ENCODE measurements at regions not wholly inside any gene's neighbourhood (a gene's known extent, or its start where the extent isn't known, plus 50 kb on each side); places are given as distances from the start of the nearest gene placed in this dataset.

DNA sequence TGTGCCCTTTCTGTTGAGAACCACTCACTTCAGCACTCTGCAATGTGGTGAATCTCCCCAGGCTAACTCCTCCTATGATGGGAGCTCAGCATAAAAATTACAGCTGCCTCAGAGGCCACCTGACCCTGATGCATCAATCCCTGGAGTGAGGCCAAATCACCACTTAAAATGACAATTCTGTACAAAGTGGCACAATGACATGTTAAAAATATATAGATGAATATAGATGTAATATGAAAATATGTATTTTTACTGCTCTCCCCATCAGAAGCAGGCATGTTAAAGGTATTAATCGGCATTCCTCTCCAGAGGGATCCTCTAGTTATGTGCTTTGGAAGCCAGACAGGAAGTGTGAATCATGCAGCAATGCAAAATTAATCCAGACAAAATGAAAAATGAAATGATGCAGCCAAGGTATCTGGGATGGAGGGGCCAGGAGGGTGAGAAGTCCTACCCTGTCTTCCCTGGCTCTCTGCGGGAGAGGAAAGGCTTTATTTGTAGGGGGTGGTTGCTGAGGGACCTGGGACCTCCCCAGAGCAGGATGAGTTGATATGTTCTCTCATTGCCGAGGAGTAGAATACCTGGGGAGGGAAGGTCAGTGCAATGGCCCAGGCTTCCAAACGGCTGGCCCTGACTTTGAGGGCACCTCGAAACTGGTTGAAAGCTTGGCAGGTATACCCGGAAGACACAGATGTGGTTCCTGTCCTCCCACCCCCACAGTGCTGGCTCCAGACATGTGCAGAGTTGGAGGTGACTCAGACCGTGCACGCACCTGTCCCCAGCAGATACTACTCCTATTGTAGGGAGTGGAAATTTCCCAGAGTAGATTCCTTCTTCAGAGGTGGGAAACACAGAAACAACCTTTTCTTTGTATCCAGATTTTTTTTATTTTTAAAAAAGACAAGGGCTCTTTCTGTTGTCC is 347.9 kb upstream of the NCAM1 start:
- Histone ChIP-seq H3K36me3 (ENCODE audit: control insufficient read depth in 4 of 4, insufficient read depth in 3 of 4, low read depth in 1 of 4, low read length in 3 of 4) (no peaks in the 10 kb centered on the region), H3K9ac (ENCODE audit: low read depth in 1 of 2, low read length in 2 of 2) (no peak overlapping the region), H3K9me3 (ENCODE audit: control insufficient read depth in 4 of 4, low read length in 3 of 4) (no peaks in the 10 kb centered on the region), H3K27me3 (ENCODE audit: control insufficient read depth in 4 of 4, insufficient read depth in 4 of 4, low read length in 3 of 4) (no peaks in the 10 kb centered on the region), H3K4me3 (ENCODE audit: low read depth in 1 of 3, low read length in 3 of 3) (no peak overlapping the region), H3K4me1 (ENCODE audit: control insufficient read depth in 4 of 4, insufficient read depth in 4 of 4, low read length in 3 of 4) (no peaks in the 10 kb centered on the region), H3K27ac (ENCODE audit: low read depth in 1 of 2, low read length in 2 of 2) (no peak overlapping the region)
- 71% methylated on average over 8 of the region's 8 CpGs for WGBS
- TF ChIP-seq, protein P1, sequence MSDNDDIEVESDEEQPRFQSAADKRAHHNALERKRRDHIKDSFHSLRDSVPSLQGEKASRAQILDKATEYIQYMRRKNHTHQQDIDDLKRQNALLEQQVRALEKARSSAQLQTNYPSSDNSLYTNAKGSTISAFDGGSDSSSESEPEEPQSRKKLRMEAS (IDR thresholded peaks at IDR 0.05), result no peak
- TF ChIP-seq, protein P2, sequence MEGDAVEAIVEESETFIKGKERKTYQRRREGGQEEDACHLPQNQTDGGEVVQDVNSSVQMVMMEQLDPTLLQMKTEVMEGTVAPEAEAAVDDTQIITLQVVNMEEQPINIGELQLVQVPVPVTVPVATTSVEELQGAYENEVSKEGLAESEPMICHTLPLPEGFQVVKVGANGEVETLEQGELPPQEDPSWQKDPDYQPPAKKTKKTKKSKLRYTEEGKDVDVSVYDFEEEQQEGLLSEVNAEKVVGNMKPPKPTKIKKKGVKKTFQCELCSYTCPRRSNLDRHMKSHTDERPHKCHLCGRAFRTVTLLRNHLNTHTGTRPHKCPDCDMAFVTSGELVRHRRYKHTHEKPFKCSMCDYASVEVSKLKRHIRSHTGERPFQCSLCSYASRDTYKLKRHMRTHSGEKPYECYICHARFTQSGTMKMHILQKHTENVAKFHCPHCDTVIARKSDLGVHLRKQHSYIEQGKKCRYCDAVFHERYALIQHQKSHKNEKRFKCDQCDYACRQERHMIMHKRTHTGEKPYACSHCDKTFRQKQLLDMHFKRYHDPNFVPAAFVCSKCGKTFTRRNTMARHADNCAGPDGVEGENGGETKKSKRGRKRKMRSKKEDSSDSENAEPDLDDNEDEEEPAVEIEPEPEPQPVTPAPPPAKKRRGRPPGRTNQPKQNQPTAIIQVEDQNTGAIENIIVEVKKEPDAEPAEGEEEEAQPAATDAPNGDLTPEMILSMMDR (IDR thresholded peaks at IDR 0.05; ENCODE audit: low read depth, low read length, missing input control), result no peak
- TF ChIP-seq JUND (IDR thresholded peaks at IDR 0.05), result no peak
- no peak for TF ChIP-seq RXRA (IDR thresholded peaks at IDR 0.05)
- DNase-seq (ENCODE audit: low spot score), result no peak

DNA sequence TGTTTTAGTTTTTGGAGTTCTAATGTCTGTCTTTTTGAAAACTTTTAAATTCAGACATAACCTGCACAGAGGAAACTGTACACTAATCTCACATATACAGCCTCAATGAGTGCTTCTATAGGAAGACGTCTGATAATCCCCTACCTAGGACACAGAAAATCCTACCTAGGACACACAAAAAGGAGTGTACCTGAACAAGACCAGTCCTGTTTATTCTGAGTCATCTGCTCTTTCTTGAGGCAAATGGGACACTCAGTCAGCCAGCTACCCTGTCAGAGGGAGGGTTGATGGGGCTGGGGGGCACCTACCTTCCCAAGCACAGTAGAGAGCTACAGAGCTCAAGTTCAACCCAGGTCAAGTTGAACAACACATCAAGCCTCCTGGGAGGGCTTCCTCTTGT is 346.6 kb upstream of the NCAM1 start:
- Histone ChIP-seq H3K36me3 (ENCODE audit: control insufficient read depth in 4 of 4, insufficient read depth in 3 of 4, low read depth in 1 of 4, low read length in 3 of 4) (no peaks in the 10 kb centered on the region), H3K27ac (ENCODE audit: low read depth in 1 of 2, low read length in 2 of 2) (no peak overlapping the region), H3K4me3 (ENCODE audit: low read depth in 1 of 3, low read length in 3 of 3) (no peak overlapping the region), H3K9ac (ENCODE audit: low read depth in 1 of 2, low read length in 2 of 2) (no peak overlapping the region), H3K9me3 (ENCODE audit: control insufficient read depth in 4 of 4, low read length in 3 of 4) (no peaks in the 10 kb centered on the region), H3K4me1 (ENCODE audit: control insufficient read depth in 4 of 4, insufficient read depth in 4 of 4, low read length in 3 of 4) (no peaks in the 10 kb centered on the region), H3K27me3 (ENCODE audit: control insufficient read depth in 4 of 4, insufficient read depth in 4 of 4, low read length in 3 of 4) (no peaks in the 10 kb centered on the region)
- 76% methylated on average over 1 of the region's 1 CpG for WGBS
- TF ChIP-seq FOXA2 (IDR thresholded peaks at IDR 0.05), result no peak
- DNase-seq (ENCODE audit: low spot score), result no peak

DNA sequence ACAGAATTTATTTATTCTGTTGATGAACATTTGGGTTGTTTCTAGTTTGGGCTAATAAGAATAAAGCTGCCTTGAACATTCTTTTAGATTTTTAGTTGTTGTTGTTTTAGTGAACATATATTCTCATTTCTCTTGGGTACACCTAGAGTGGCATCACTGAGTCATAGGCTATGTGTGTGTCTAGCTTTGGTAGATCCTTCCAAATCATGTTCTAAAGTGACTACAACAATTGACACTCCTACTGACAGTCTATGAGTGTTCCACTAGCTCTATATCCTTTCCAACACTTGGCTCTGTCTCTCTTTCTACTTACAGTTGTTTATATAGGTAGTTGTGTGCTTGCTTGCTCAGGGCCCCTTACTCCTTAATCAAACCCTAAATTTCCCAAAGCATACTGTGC is 346.0 kb upstream of the NCAM1 start:
- DNase-seq (ENCODE audit: low spot score), result no peak

More for the DNA sequence above, 346.0 kb upstream of the NCAM1 start:
- no peaks in the 10 kb centered on the region for H3K4me1 ChIP-seq (ENCODE audit: control insufficient read depth in 4 of 4, insufficient read depth in 4 of 4, low read length in 3 of 4)
- H3K9me3 ChIP-seq (ENCODE audit: control insufficient read depth in 4 of 4, low read length in 3 of 4), result no peaks in the 10 kb centered on the region
- H3K36me3 ChIP-seq (ENCODE audit: control insufficient read depth in 4 of 4, insufficient read depth in 3 of 4, low read depth in 1 of 4, low read length in 3 of 4), result no peaks in the 10 kb centered on the region
- H3K9ac ChIP-seq (ENCODE audit: low read depth in 1 of 2, low read length in 2 of 2), result no peak overlapping the region
- H3K27me3 ChIP-seq (ENCODE audit: control insufficient read depth in 4 of 4, insufficient read depth in 4 of 4, low read length in 3 of 4), result no peaks in the 10 kb centered on the region
- TF ChIP-seq, protein P2 (IDR thresholded peaks at IDR 0.05; ENCODE audit: low read depth, low read length, missing input control), result no peak
- H3K4me3 ChIP-seq (ENCODE audit: low read depth in 1 of 3, low read length in 3 of 3), result no peak overlapping the region
- H3K27ac ChIP-seq (ENCODE audit: low read depth in 1 of 2, low read length in 2 of 2), result no peak overlapping the region

All from liver (tissue), 8 donors.